CD1c-positive myeloid dendritic cell (primary cell): ENCODE measurements at regions not wholly inside any gene's neighbourhood (a gene's known extent, or its start where the extent isn't known, plus 50 kb on each side); places are given as distances from the start of the nearest gene placed in this dataset.
"Not testable (repeated sequence)": the region's sequence is repeated elsewhere in the genome, so short reads cannot be mapped to it uniquely, and the experiment has no call there.

Source experiments
- DNase-seq: peaks from one replicate; pipeline ENCODE4 v3.0.0-alpha.2; 2016; ENCODE audit errors: extremely low spot score

DNA sequence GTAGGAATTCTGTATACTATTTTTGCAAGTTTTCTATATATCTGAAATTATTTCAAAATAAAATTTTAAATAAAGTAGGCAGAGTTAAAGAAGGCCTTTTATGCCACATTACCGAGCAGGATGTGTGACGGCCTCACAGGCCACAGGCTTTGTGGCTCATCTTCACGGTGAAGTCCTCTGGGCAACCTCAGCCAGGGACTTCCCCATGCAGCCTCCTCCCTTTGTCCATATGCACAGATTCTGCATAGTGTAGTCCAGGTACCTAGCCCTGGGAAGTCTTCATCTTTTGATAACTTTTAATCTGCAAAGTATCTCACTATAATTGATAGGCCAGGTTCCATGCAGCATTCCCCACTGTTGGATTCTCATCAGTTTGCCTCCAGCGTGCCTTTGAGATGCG, 62.8 kb downstream of the ARHGAP11B start:
- not testable (repeated sequence) for DNase-seq

DNA sequence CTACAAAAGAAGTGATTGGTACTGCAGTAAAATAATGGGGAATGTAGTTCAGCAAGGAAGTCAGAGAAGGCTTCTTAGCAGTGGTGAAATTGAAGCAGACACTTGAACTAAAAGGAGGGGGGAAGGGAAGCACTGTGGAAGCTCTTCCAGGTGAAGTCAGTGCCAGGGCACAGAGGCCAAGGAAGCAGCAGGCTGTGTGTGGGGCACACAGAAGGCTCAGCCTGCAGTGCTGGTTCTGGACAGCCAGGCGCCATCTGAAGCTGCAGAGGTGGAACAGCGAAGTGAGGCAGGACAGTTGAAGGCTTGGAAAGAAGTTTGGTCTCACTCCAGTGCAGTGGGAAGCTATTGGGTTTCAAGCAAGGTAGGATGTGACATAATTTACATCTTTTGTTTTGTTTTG, 64.2 kb downstream of the ARHGAP11B start:
- DNase-seq: not testable (repeated sequence)

DNA sequence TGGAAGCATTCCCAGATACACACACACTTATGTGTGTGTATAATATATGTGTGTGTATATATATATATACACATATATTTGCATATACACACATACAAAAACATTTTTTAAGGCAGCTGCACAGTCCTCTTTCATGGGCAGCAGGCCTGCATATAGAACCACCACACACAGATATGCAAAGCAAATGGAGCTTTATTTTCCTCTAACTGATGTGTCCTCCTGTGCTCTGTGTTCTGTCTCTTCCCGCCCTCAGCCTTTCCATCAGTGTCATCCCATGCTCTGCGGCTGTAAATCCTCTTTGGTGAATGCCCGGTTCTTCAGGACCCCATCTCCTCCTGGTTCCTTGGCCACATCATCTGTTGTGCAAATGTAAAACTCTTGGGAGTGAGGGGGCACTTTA, 69.9 kb downstream of the ARHGAP11B start:
- not testable (repeated sequence) for DNase-seq

DNA sequence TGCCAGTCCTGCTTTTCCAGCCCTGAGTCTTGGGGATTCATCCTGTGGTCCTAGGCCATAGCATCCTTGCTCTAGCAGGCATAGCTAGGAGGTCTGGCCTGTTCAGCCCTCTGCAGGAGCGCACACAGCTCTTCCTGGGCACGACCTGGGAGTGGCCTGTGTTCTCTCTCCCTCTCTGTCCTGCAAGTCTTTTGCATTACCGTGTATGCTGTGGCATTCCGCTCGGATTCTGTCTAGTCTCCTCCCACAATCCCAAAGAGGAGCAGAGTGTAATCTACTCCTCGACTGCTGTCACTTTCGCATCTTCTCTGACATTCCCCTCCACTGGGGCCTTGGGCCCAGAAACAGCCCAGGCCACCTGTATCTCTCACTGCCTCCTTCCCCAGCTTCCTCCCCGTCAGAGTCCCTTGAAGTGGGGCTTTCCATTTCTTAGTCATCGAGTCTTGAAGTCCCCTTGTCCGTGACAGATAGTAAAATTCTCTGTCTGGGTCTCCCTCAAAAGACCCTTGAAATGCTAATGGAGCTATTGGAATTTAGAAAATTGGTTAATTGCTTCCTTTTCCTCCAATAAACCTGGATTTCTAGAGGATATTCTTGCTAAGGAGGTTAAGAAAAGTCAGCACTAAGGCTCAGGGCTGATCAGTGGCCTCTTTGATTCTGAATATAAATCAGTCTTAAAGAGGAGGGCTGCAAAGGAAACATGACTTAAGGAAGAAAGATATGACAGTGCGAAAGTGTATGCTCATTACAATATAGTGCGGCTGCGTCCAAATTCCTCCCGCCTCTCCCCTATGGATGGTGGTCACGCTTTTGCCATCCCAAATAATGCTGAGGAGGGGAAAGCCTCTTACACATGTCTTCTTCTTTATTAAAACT, 70.7 kb downstream of the ARHGAP11B start:
- DNase-seq: not testable (repeated sequence)

DNA sequence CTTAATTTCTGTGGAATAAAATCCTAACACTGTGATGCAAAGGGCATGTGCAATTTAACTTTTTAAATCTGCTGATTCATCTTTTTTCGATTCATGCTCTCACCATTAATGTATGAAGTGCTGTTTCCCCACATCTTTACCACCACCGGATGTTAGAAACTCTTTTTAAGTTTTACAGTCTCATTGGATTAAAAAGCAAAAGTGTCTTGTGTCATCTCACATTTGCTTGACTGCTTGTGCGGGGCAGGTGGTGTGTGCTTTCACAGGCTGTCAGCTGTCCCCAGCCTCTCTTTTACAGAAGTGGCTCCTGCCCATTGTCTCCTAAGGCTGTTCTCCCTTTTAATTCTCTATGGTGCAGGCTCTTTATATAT, 71.4 kb downstream of the ARHGAP11B start:
- not testable (repeated sequence) for DNase-seq

DNA sequence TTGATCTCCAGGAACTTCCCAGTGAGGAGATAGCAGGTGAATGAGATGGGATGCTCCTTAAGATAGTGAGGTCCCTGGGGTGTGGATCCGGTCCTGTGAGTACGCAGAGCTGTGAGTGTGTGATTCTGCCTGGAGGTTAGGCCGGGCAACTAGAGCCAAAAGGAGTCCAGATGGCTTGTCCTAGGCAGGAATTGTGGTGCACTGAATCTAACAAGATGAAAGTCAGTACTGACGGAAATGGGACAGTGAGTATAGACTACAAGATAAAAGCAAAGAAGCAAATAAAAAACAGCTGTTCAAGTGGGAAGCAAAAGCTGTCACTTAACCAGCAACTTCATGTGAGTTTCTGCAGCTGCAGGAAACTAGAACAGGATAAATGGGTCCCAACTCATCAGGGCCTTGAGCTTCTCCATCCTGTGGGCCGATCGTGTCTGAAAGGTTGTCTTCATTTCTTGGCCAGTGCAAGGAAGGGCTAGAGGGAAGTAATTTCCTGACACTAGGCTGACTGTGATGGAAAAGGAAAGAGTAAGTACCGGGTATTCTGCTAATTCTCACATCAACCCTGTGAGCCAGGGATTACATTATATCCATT, 74.2 kb downstream of the ARHGAP11B start:
- DNase-seq: not testable (repeated sequence)

DNA sequence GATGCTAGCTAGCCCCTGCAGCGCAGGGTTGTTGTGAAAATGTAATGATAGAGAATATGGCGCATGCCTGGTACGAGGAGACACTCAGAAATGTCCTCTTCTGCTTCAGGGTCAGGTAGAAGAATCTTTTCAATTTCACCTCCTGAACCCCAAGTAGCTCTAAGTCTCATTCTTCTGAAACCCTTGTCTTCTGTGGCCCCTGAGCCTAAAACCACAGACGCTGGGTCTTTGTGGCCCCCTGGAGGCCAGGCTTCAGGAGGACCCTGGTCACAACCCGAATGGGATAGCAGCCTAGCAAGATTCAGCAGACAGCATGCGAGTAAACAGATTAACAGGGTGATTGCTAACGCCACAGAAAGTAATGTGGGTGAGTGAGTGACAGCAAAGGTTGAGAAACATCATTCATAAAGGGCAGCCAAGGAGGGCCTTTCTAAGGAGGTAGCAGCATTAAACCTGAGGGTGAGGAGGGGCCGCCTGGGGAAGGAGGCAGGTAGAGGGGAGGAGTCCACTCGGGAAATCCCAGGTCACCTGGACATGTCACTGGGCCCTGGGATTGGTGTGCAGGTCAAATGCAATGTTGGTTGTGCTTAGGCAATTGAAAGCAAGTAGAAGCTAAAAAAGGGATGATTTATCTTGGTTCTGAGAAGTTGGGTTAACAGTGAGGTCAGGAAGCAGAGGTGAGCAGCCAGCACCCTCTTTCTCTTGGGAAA, 82.2 kb downstream of the ARHGAP11B start:
- DNase-seq: not testable (repeated sequence)

DNA sequence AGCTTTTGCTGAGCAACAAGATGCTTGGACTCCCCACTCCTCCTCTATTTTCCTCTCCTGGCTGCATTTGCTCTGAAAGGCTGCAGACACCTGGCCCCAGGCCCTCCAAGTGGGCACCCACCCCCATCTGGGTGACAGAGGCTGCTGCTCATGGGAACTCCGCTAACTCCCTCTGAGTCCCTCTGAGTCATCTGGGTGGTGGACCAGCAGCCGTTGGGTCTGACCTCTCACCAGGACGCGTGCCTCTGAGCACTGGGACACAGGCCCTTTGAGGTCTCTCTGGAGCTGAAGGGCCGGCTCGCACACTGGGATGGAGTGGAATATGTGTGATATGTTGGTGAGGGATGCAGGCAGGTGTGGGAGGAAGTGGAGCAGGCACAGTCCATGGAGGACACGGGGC, 82.9 kb downstream of the ARHGAP11B start:
- not testable (repeated sequence) for DNase-seq

DNA sequence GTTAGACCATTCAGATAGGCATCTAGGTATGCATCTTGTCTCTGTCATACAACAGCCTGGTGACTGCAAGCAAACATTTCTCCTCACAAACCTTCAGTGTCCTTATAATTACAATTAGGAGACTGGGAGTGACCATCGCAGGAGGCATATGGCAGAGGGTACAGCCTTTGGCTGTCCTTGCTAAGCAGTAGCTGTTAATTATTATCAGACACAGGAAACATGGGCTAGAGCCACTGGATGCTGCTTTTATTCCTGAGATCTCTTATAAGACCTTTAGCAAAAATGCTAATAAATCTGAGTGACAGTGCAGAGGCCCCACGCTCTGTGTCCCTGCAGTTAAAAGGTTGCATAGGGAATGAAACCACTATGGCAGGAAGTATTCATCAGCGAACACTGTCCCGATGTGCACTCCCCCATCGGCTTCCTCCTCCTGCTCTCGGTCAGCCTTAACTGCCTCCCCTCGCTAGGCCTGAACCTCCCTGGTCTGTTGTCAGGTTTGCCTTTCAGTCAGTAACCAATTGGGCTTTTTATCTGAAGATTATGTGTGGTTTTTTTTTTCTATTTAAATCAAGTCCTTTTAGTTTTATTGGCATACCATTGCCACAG, 92.2 kb downstream of the ARHGAP11B start:
- not testable (repeated sequence) for DNase-seq

DNA sequence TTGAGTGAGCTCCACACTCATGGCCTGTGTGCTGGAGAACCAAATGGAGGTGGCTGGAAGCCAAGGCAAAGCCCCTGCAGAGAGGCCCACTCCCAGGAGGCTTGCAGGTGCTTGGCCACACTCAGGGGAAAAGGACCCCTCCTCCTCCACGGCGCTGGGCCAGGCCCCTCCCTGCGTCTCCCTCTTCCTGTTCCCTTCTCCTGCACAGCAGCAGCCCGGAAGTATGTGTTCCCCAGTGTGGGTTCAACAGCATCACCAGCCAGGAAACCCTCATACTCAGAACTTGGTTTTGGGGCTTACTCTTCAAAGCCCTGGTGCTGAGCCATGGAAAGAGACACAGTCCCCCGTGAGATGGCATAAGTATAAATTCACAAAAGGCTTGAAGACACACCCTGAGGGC, 93.4 kb downstream of the ARHGAP11B start:
- not testable (repeated sequence) for DNase-seq

DNA sequence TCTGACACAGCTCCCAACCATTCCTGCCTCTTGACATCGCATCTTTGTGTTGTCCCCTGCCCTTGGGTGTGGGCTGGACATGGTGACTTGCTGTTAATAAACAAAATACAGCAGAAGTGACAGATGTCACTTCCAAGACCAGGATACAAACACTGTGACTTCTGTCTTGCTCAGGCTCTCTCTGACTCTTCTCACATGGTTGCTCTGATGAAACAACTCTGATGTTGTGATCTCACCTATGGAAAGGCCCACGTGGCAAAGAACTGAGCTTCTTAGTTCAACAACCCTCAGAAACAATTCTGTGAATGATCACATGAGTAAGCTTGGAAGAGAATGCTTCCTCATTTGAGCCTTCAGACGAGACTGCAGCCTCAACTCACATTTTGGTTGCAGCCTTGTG, 94.9 kb downstream of the ARHGAP11B start:
- DNase-seq: not testable (repeated sequence)

DNA sequence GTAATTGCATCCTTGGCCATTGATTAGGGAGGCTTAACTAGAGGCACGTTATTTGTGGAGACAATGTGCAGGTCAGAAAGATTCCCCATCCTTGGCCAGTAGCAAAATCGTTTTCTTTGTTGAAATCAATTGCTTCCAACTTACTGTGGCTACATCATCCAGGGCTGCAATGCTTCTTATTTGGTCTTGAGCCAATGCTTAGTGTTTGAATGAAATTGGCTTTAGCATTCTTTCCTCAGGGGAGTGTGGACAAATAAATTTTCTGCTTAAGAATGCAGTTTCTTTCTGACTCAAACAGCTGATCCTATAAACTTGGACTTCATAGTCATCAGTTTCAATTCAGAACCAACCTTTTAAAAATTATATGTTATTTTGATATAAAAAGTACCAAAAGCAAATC, 95.6 kb downstream of the ARHGAP11B start:
- not testable (repeated sequence) for DNase-seq

DNA sequence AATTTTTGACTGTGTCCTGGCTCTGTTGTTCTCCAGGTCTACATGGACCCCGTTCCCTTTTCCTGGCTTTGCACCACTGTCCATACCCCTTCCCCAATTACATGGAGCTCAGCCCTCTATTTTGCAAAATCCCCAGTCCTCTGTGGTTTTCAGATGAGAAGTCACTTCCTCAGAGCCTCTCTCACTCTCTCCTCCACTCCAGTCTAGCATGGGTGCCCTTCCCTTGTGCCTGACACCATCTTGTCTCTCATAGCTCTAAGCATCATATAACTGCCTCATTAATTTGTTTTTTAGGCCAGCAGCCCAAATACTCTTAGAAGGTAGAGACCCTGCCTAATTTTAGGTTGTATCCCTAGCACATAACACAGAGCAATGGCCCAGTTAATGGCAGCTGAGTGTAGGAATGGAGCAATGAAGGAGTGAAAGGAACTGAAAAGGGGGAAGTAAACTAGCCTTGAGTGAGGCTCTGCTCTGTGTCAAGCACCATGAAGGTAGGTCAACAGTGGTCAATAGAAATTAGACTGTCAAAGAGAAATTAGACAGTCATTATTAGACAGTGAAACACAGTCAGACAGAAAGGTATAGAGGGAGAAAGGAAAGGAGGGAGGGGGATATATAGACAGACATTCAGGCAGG, 97.7 kb downstream of the ARHGAP11B start:
- DNase-seq: not testable (repeated sequence)

DNA sequence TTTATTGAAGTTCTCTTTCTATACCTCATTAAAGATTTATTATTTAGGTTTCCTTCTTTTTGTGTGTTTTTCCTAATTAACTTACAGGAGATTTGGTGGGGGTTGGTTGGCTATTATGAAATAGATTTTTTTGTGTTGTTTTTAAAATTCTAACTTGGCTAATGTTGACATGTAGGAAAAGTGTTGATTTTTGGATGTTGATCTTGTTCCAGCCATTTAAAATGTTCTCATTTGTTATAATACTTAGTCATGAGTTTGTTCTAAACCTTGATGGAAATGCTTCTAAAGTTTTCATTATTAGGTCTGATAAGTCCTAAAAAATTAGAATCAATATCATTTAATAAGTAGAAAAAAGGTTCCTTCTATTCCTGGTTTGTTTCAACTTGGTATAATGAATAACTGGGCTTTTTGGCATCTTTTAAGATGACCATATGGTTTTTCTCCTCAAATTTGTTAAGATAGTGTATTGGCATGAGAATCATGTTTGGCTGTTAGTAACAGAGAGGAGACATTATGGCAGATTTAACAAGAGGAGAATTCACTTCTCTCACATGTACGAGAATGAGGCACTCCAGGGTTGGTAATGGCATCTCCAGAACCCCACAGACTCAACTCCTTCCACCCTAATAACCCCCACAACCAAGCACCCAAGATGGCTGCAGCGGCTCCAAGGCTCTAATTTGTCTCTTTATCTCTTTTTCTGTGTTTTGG, 104.1 kb downstream of the ARHGAP11B start:
- DNase-seq: not testable (repeated sequence)

DNA sequence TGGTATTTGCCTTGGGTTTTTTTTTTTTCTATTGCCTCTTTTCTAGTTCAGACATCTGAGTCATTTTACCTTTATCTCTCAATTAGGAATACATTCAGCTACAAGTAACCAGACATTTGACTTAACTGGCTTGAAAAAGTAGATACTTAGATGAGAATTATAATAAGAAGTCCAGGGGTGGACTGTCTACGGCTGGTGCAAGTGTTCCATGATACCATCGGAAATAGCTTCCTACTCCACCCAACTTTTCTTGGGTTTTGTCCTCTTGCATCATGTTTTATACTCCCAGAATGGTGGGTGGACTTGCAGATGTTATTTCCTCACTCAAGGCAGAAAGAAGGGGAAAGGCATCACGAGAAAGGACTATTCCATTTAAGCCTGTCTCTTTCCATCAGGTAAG, 104.7 kb downstream of the ARHGAP11B start:
- DNase-seq: not testable (repeated sequence)

DNA sequence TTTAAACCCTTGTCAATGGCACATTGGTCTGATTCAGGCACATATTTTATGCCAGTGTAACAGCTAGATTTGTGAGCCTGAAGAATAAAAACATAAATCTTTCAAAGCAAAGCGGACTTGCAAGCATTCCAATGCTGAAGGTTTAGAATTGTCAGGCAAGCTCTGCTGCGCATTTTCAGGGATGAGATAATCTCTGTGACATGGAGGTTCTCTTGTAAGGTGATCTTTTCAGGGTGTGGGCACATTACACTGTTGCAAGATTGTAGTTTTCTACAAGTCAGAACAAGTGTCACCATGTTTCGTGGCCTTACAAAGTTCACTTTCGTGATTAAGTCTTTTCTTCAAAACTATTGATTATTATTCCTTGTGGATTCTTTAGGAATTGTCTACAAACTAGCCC, 106.2 kb downstream of the ARHGAP11B start:
- DNase-seq: not testable (repeated sequence)

DNA sequence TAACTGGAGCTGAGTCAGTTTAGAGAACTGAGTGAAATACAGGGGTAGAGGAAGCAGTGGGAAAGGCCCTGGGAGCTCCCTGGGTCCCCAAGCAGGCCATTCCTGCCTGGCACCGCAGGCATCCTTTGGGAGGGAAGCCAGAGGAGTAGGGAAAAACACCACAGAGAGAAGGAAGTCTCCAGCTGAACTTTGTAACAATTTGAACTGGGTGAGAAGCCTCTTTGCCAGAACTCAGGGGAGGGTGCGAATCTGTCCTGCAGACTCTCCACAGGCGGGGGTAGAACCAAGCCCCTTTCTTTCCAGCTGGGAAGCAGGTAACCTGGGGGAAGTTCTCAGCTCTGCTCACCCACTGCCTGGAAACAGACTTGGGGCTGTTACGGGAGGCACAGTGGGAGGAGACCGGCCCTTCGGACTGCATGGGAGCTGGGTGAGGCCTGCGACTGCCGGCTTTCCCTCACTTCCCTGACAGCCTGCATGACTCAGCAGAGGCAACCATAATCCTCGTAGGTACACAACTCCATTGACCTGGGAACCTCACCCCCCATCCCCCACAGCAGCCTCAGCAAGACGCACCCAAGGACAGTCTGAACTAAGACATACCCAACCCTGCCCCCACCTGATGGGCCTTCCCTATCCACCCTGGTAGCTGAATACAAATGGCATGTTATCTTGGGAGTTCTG, 110.1 kb downstream of the ARHGAP11B start:
- DNase-seq: not testable (repeated sequence)

DNA sequence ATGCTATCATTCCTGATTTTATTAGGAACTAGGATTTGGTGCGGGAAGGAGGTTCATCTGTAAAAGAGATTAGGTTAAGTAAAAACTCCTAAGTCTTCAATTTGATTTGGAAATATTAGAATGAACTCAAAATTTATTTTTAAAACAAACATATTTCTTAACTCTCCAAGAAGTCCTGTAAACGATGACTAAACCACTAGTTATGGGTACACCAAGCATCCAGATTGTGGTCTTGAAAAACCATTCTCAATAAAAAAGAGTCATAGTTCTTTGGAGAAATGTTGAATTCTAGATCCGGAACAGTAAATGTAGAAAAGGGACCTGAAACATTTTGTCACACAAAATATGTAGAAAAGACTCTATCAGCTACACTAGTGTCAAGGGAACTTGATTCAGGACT, 116.9 kb downstream of the ARHGAP11B start:
- DNase-seq: not testable (repeated sequence)

DNA sequence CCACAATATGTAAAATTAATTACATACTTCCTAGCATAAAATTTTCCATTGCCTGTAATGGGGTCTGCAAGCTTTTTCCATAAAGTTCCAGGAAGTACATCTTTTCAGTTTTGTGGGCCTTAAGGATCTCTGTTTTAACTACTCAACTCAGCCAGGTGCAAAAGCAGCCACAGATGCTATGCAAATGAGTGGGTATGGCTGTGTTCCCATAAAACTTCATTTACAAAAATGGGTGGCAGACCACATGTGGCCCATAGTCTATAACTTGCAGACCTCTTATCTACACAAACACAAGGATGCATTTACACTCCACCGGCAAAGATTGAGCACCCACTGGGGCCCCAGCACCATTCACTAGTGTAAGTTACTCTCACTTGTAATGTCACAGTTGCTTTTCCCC, 123.1 kb downstream of the ARHGAP11B start:
- DNase-seq: not testable (repeated sequence)

DNA sequence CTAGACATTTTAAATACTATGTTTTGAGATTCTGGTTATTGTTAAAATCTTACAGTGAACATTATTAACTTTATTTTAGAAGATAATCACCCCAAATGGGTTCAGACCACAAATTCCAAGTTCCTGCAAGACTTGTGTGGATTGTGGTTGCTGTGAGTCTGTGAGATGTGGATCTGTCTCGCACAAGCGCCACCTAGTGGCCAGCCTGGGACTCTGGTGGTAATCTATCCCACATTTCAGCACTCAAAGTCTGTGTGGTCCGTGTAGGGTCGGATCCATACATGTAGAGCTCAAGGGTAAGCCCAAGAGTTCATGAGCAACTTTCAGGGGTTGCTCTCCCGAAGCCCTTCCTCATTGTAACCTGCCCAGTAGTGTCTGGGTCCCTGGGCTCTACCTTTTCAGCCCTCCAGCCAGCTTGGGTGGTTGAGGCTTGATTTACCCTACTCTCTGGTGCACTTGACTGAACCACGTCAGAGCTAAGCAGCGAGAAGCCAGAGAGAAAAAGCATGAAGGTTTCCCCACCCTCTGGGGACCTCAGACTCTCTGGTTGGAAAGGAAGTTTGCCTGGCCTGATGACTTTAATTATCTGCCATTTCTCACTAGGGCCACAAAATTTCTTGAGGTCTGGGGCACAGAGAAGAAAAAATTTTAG, 129.2 kb downstream of the ARHGAP11B start:
- DNase-seq: not testable (repeated sequence)
